SK-N-SH (cell line): ENCODE measurements at regions not wholly inside any gene's neighbourhood (a gene's known extent, or its start where the extent isn't known, plus 50 kb on each side); places are given as distances from the start of the nearest gene placed in this dataset.
A peak's percentile ranks its signal among the peaks of the same experiment; 100 is the strongest.

ENCODE experiments used
- CTCF ChIA-PET: fragments of 300-600, 350-600 bp; formaldehyde crosslinking; extraction: SDS; loops from one replicate; lab custom pipeline; 2021; lab: Yijun Ruan, JAX
- POLR2A ChIA-PET: fragments of 350-600 bp; sonication (Branson Sonifier 250); formaldehyde crosslinking; extraction: SDS; loops from one replicate; lab custom pipeline; 2020; ENCODE audit warnings: antibody characterized with exemption, inconsistent platforms; lab: Yijun Ruan, JAX
- DNase-seq: peaks from one replicate; pipeline ENCODE4 v3.0.0; 2012
- H2AFZ ChIP-seq: fragments of 200-600 bp; sonication (generic); 2 replicates; pipeline ENCODE4 v1.8.1; 2016; ENCODE audit warnings: antibody characterized with exemption, mild to moderate bottlenecking, low read depth
- H3F3A ChIP-seq: fragments of 200-600 bp; sonication (generic); replicated peaks from 2 replicates; pipeline ENCODE3; 2016; ENCODE audit warnings: antibody characterized with exemption, mild to moderate bottlenecking; ENCODE audit not compliant: insufficient read depth
- H3K27ac ChIP-seq, 2 experiments: fragments of 200-500 bp in 1 of 2; fragments of 200-600 bp in 1 of 2; sonication (Bioruptor generic) in 1 of 2; sonication (generic), shearing (Covaris generic) in 1 of 2; 2 replicates each; pipeline versions ENCODE4 v1.5.1 to v1.6.1; 2014 to 2016; ENCODE audit warnings: low read depth in 2 of 2, inconsistent platforms in 1 of 2, low read length in 1 of 2, mild to moderate bottlenecking in 1 of 2, mixed read lengths in 1 of 2
- H3K27me3 ChIP-seq: fragments of 200-600 bp; sonication (generic), shearing (Covaris generic); 2 replicates; pipeline ENCODE4 v1.6.1; 2016; ENCODE audit warnings: mixed run types; ENCODE audit not compliant: insufficient read depth
- H3K36me3 ChIP-seq, 2 experiments: fragments of 200-500 bp in 1 of 2; fragments of 200-600 bp in 1 of 2; sonication (Bioruptor generic) in 1 of 2; sonication (generic) in 1 of 2; replicated peaks in 1 of 2; 2 replicates each; pipeline versions ENCODE3 to v1.5.1; 2014 to 2016; ENCODE audit warnings: low read length in 1 of 2, mild to moderate bottlenecking in 1 of 2; ENCODE audit not compliant: insufficient read depth in 2 of 2, control insufficient read depth in 1 of 2
- H3K4me1 ChIP-seq, 2 experiments: fragments of 200-500 bp in 1 of 2; fragments of 200-600 bp in 1 of 2; sonication (Bioruptor generic) in 1 of 2; sonication (generic), shearing (Covaris generic) in 1 of 2; 2 replicates each; pipeline versions ENCODE4 v1.5.1 to v1.6.1; 2014 to 2016; ENCODE audit warnings: low read depth in 1 of 2, low read length in 1 of 2, mixed run types in 1 of 2; ENCODE audit not compliant: insufficient read depth in 2 of 2, control insufficient read depth in 1 of 2
- H3K4me2 ChIP-seq: fragments of 200-600 bp; sonication (generic), shearing (Covaris generic); 2 replicates; pipeline ENCODE4 v1.6.1; 2017; ENCODE audit warnings: mixed run types
- H3K4me3 ChIP-seq, 2 experiments: fragments of 200-500 bp in 1 of 2; fragments of 200-600 bp in 1 of 2; sonication (Bioruptor generic) in 1 of 2; sonication (generic), shearing (Covaris generic) in 1 of 2; 2 replicates each; pipeline versions ENCODE4 v1.5.1 to v1.8.1; 2014 to 2016; ENCODE audit warnings: low read depth in 2 of 2, inconsistent platforms in 1 of 2, low read length in 1 of 2, mild to moderate bottlenecking in 1 of 2, mixed read lengths in 1 of 2, moderate library complexity in 1 of 2
- H3K79me2 ChIP-seq: fragments of 200-600 bp; sonication (generic); 2 replicates; pipeline ENCODE4 v1.8.1; 2017; ENCODE audit warnings: mild to moderate bottlenecking; ENCODE audit not compliant: insufficient read depth
- H3K9ac ChIP-seq: fragments of 200-600 bp; sonication (generic); 2 replicates; pipeline ENCODE4 v1.6.1; 2017; ENCODE audit warnings: mixed run types
- H3K9me2 ChIP-seq: fragments of 200-600 bp; sonication (generic); 2 replicates; pipeline ENCODE4 v1.6.1; 2017; ENCODE audit warnings: mixed run types
- H3K9me3 ChIP-seq: fragments of 200-600 bp; sonication (generic); 2 replicates; pipeline ENCODE4 v1.6.1; 2017; ENCODE audit warnings: mixed run types, mild to moderate bottlenecking, moderate library complexity
- H4K20me1 ChIP-seq: fragments of 200-600 bp; sonication (generic); 2 replicates; pipeline ENCODE4 v1.6.1; 2017; ENCODE audit warnings: mild to moderate bottlenecking, mixed run types; ENCODE audit not compliant: insufficient read depth
- CHD2 ChIP-seq: fragments of 150-350 bp; IDR thresholded peaks from 2 replicates; pipeline ENCODE4 v1.6.1; 2018; ENCODE audit warnings: low read length; ENCODE audit not compliant: partially characterized antibody
- FOSL2 ChIP-seq: IDR thresholded peaks from 2 replicates; pipeline ENCODE4 v1.4.0; 2012; ENCODE audit warnings: low read depth, mild to moderate bottlenecking, moderate library complexity, borderline replicate concordance
- GATA2 ChIP-seq: sonication (generic); formaldehyde crosslinking; IDR thresholded peaks from 2 replicates; pipeline ENCODE4 v1.5.0; 2020; ENCODE audit warnings: mild to moderate bottlenecking, missing genetic modification reagents
- JUND ChIP-seq: IDR thresholded peaks from 2 replicates; pipeline ENCODE4 v1.4.0; 2012
- NFIC ChIP-seq: IDR thresholded peaks from 2 replicates; pipeline ENCODE4 v1.4.0; 2012; ENCODE audit warnings: borderline replicate concordance
- NRF1 ChIP-seq: IDR thresholded peaks from 2 replicates; pipeline ENCODE4 v1.6.1; 2012; ENCODE audit warnings: low read depth, mild to moderate bottlenecking, low read length
- POLR2AphosphoS5 ChIP-seq: IDR thresholded peaks from 2 replicates; pipeline ENCODE4 v1.6.1; 2012; ENCODE audit warnings: low read depth, low read length
- RAD21 ChIP-seq: IDR thresholded peaks from 2 replicates; pipeline ENCODE4 v1.6.1; 2012; ENCODE audit warnings: mild to moderate bottlenecking, low read length
- RCOR1 ChIP-seq: fragments of 150-350 bp; IDR thresholded peaks from 2 replicates; pipeline ENCODE4 v1.6.1; 2017; ENCODE audit warnings: antibody characterized with exemption, low read length
- RXRA ChIP-seq: IDR thresholded peaks from 2 replicates; pipeline ENCODE4 v1.4.0; 2012; ENCODE audit warnings: low read depth, mild to moderate bottlenecking, borderline replicate concordance
- SIN3A ChIP-seq: IDR thresholded peaks from 2 replicates; pipeline ENCODE4 v1.6.1; 2012; ENCODE audit warnings: low read depth, mild to moderate bottlenecking, low read length, moderate library complexity, borderline replicate concordance
- TCF12 ChIP-seq: IDR thresholded peaks from 2 replicates; pipeline ENCODE4 v1.4.0; 2012
- YY1 ChIP-seq: IDR thresholded peaks from 2 replicates; pipeline ENCODE4 v1.4.0; 2012; ENCODE audit warnings: low read depth, mild to moderate bottlenecking
- WGBS: methylation state at CpG from one replicate; pipeline ENCODE4 v1.1.6; 2017; ENCODE audit warnings: low lambda C conversion rate; 5-methylcytosine and 5-hydroxymethylcytosine counted together
- TF ChIP-seq, protein P1 (sequence below): IDR thresholded peaks from 2 replicates; pipeline ENCODE4; 2012
- TF ChIP-seq, protein P2 (sequence below): IDR thresholded peaks from 2 replicates; pipeline ENCODE4 v1.4.0; 2012; ENCODE audit warnings: low read depth
- TF ChIP-seq, protein P3 (sequence below): fragments of 150-350 bp; IDR thresholded peaks from 2 replicates; pipeline ENCODE4 v1.6.1; 2016; ENCODE audit warnings: mild to moderate bottlenecking, low read depth, low read length
- TF ChIP-seq, protein P4 (sequence below): IDR thresholded peaks from 2 replicates; pipeline ENCODE4 v1.6.1; 2012; ENCODE audit warnings: mild to moderate bottlenecking, low read depth, low read length, moderate library complexity
- TF ChIP-seq, protein P5 (sequence below): IDR thresholded peaks from 2 replicates; pipeline ENCODE4 v1.4.0; 2012; ENCODE audit warnings: low read depth, borderline replicate concordance
- TF ChIP-seq, protein P6 (sequence below): fragments of 150-350 bp; IDR thresholded peaks from 2 replicates; pipeline ENCODE4 v1.6.1; 2017; ENCODE audit warnings: antibody characterized with exemption, low read length, low read depth, borderline replicate concordance

DNA sequence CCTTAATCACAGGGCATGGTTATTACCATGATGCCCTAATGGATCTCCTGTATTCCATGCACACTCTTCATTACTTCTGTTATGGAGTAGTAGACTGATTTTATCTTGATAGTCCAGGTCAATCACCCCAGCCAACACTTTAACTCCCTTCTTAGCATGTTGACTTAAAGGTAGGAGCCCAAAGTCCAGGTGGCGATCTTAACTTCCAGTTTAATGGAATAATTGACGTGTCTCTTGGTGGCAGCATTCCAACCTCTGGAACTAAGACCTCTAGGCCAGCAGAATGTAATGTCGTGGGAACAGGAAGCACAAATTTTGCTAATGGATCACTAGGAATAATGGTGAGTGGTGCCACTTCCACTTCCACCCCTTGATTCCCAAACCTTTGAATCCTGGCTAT lies 687.2 kb upstream of the SGO1 start:
- Histone ChIP-seq H3K36me3 (no peaks in the 10 kb centered on the region), H3K4me2 (no peak overlapping the region), H3K9me3 (no peaks in the 10 kb centered on the region), H2AFZ (no peak overlapping the region), H3F3A (no peaks in the 10 kb centered on the region)
- POLR2A ChIA-PET: no interaction called here
- DNase-seq: no peak
- TF ChIP-seq NRF1 (no peak), JUND (no peak), NFIC (no peak), CHD2 (no peak), SIN3A (no peak), RXRA (no peak), YY1 (no peak), GATA2 (CRISPR knock-in tag) (no peak), POLR2AphosphoS5 (no peak), FOSL2 (no peak)
- TF ChIP-seq, protein P1, sequence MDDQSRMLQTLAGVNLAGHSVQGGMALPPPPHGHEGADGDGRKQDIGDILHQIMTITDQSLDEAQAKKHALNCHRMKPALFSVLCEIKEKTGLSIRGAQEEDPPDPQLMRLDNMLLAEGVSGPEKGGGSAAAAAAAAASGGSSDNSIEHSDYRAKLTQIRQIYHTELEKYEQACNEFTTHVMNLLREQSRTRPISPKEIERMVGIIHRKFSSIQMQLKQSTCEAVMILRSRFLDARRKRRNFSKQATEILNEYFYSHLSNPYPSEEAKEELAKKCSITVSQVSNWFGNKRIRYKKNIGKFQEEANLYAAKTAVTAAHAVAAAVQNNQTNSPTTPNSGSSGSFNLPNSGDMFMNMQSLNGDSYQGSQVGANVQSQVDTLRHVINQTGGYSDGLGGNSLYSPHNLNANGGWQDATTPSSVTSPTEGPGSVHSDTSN: no peak
- TF ChIP-seq, protein P2, sequence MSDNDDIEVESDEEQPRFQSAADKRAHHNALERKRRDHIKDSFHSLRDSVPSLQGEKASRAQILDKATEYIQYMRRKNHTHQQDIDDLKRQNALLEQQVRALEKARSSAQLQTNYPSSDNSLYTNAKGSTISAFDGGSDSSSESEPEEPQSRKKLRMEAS: no peak
- TF ChIP-seq, protein P3, sequence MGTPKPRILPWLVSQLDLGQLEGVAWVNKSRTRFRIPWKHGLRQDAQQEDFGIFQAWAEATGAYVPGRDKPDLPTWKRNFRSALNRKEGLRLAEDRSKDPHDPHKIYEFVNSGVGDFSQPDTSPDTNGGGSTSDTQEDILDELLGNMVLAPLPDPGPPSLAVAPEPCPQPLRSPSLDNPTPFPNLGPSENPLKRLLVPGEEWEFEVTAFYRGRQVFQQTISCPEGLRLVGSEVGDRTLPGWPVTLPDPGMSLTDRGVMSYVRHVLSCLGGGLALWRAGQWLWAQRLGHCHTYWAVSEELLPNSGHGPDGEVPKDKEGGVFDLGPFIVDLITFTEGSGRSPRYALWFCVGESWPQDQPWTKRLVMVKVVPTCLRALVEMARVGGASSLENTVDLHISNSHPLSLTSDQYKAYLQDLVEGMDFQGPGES: no peak
- TF ChIP-seq, all 33 proteins: peak for 0
- 35% methylated on average over 3 of the region's 3 CpGs for WGBS
- Histone ChIP-seq H3K4me1 (peaks cover 0 to 4% of the 10 kb centered on the region in 2 experiments; a peak in 2 of 4 replicates), H3K9ac (no peak overlapping the region), H3K4me3 (no peak overlapping the region), H3K9me2 (no peaks in the 10 kb centered on the region), H3K27me3 (no peaks in the 10 kb centered on the region), H3K27ac (no peak overlapping the region), H3K79me2 (no peaks in the 10 kb centered on the region), H4K20me1 (no peaks in the 10 kb centered on the region)
- CTCF ChIA-PET: no interaction called here

DNA sequence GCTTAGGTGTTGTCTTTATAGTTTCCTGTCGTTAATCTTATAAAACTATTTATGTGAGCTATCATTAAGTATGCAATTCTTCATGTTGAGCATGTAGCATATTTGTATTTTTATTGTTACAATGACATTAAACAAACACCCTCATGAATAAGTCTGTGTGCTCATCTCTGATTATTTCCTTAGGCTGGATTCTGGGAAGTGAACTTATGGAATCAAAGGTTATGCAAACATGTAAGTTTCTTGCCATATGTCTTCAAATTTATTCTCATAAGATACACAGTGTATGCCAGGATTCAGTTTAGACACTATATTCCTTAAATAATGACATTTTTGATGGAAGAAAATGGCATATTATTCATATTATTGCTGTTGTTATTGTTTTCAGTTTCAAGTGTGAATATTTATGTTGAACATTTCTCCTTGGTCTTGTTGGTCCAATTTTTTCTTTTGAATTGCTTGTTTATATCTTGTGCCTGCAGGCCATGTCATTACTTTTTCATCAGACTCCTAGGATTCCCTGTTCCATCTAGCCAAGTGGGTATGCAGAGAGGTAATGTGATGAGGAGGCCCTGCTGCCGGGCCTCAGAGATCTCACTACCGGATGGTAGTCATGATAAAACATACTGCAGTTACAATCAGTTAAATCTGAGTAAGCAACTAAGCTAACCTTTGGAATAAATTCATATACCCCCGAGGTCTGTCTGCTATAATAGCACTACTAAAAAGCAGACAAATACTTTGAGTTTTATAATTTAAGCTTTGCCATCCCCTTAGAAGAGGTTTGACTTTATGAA lies 684.3 kb upstream of the SGO1 start:
- no peaks in the 10 kb centered on the region for H3K27me3 ChIP-seq
- H3K36me3 ChIP-seq: no peaks in the 10 kb centered on the region
- H2AFZ ChIP-seq: no peak overlapping the region
- no peak overlapping the region for H3K4me2 ChIP-seq
- no peaks in the 10 kb centered on the region for H3K9me2 ChIP-seq
- H3K4me3 ChIP-seq: no peak overlapping the region
- H3F3A ChIP-seq: no peaks in the 10 kb centered on the region
- no peak overlapping the region; a peak in 1 of 4 replicates for H3K27ac ChIP-seq
- 9% methylated on average over 4 of the region's 4 CpGs for WGBS
- H3K9ac ChIP-seq: no peak overlapping the region
- peaks cover 0 to 4% of the 10 kb centered on the region in 2 experiments; a peak in 2 of 4 replicates for H3K4me1 ChIP-seq
- no peaks in the 10 kb centered on the region for H3K79me2 ChIP-seq
- CTCF ChIA-PET: interaction anchor here (1.2 kb wide), 1 partner anchor 11 kb away, joined by 3 read pairs; no protein-coding TSS in a partner anchor
- TF ChIP-seq, protein P4, sequence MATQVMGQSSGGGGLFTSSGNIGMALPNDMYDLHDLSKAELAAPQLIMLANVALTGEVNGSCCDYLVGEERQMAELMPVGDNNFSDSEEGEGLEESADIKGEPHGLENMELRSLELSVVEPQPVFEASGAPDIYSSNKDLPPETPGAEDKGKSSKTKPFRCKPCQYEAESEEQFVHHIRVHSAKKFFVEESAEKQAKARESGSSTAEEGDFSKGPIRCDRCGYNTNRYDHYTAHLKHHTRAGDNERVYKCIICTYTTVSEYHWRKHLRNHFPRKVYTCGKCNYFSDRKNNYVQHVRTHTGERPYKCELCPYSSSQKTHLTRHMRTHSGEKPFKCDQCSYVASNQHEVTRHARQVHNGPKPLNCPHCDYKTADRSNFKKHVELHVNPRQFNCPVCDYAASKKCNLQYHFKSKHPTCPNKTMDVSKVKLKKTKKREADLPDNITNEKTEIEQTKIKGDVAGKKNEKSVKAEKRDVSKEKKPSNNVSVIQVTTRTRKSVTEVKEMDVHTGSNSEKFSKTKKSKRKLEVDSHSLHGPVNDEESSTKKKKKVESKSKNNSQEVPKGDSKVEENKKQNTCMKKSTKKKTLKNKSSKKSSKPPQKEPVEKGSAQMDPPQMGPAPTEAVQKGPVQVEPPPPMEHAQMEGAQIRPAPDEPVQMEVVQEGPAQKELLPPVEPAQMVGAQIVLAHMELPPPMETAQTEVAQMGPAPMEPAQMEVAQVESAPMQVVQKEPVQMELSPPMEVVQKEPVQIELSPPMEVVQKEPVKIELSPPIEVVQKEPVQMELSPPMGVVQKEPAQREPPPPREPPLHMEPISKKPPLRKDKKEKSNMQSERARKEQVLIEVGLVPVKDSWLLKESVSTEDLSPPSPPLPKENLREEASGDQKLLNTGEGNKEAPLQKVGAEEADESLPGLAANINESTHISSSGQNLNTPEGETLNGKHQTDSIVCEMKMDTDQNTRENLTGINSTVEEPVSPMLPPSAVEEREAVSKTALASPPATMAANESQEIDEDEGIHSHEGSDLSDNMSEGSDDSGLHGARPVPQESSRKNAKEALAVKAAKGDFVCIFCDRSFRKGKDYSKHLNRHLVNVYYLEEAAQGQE: no peak
- TF ChIP-seq TCF12: no peak
- TF ChIP-seq, protein P5, sequence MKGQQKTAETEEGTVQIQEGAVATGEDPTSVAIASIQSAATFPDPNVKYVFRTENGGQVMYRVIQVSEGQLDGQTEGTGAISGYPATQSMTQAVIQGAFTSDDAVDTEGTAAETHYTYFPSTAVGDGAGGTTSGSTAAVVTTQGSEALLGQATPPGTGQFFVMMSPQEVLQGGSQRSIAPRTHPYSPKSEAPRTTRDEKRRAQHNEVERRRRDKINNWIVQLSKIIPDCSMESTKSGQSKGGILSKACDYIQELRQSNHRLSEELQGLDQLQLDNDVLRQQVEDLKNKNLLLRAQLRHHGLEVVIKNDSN: no peak
- no peak for TF ChIP-seq RCOR1
- TF ChIP-seq CHD2: no peak
- TF ChIP-seq, protein P6, sequence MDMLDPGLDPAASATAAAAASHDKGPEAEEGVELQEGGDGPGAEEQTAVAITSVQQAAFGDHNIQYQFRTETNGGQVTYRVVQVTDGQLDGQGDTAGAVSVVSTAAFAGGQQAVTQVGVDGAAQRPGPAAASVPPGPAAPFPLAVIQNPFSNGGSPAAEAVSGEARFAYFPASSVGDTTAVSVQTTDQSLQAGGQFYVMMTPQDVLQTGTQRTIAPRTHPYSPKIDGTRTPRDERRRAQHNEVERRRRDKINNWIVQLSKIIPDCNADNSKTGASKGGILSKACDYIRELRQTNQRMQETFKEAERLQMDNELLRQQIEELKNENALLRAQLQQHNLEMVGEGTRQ: no peak
- no peak for TF ChIP-seq YY1
- TF ChIP-seq RAD21: no peak
- no peak for TF ChIP-seq RXRA
- no peaks in the 10 kb centered on the region for H3K9me3 ChIP-seq
- no peaks in the 10 kb centered on the region for H4K20me1 ChIP-seq
- peak; percentile 8 for DNase-seq
- POLR2A ChIA-PET: no interaction called here
